ENCODE measurements at regions not wholly inside any gene's neighbourhood (a gene's known extent, or its start where the extent isn't known, plus 50 kb on each side); places are given as distances from the start of the nearest gene placed in this dataset.
A peak's percentile ranks its signal among the peaks of the same experiment; 100 is the strongest.
"Not testable (repeated sequence)": the region's sequence is repeated elsewhere in the genome, so short reads cannot be mapped to it uniquely, and the experiment has no call there.

DNA sequence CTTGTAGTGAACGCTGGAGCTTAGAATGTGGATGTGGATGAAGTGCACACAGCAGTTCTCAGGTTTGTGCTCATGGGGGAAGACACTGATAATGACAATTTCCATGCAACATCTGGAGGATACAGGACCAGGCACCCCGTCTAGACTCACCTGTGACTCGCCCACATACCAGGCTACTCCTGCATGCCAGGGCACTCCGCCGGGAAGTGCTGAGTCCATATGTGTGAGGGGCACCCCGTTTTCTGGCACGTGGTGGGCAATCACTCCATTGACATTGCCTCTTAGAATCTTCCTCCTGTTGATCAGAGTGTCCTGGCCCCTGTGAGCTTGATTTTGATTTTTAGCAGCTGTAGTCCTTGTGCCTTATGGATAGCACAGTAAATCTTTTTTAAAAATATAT lies 90.9 kb upstream of the LRPAP1 start:
- Mint-ChIP-seq H3K4me3 (no peak overlapping the region), H3K27ac (no peak overlapping the region), H3K36me3 (no peaks in the 10 kb centered on the region), H3K4me1 (no peaks in the 10 kb centered on the region), H3K27me3 (peaks cover 29 to 60% (median 54%) of the 10 kb centered on the region in 3 donors), H3K9me3 (peaks cover 0 to 13% (median 0%) of the 10 kb centered on the region in 7 donors)
- DNase-seq (no peak), ATAC-seq (ENCODE audit: low read depth in 2 of 2) (no peak)

DNA sequence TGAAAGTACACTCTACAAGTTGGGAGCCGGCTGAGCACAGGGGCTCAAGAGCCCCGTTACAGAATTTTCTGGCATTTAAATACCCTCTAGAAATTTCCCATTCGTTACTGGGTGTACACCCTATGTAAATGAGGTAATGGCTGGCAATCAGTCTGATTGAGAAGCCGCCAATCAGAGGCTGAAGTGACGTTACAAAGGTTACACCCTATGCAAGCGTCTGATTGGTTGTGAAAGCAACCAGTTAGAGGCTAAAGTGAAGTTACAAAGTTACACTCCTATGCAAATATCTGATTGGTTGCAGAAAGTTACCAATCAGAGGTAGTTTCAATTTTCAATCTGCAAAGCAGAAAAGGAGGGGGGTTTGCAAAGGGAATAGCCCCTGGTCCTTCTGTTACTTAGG lies 88.1 kb upstream of the LRPAP1 start:
- DNase-seq; H3K36me3 Mint-ChIP-seq; H3K4me1 Mint-ChIP-seq; ATAC-seq (ENCODE audit: low read depth in 2 of 2); H3K27ac Mint-ChIP-seq; H3K4me3 Mint-ChIP-seq: not testable (repeated sequence)
- peaks cover 27 to 68% (median 63%) of the 10 kb centered on the region in 3 donors for H3K27me3 Mint-ChIP-seq
- peaks cover 0 to 13% (median 0%) of the 10 kb centered on the region in 7 donors for H3K9me3 Mint-ChIP-seq

DNA sequence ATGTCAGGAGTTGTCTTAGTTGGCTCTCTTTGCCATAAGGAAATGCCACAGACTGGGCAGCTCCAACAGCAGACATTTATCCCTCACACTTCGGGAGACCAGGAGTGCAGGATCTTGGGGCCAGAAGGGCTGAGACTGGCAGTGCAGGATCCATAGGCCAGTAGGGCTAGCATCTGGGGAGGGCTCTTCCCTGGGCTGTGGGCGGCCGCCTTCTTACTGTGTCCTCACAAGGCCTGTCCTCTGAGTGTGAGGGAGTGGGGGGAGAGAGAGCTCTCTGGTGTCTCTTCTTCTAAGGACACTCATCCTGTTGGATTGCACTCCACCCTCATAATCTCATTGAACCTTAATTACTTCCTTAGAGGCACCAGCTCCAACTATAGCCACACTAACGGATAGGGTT lies 87.5 kb upstream of the LRPAP1 start:
- not testable (repeated sequence) for ATAC-seq (ENCODE audit: low read depth in 2 of 2); H3K36me3 Mint-ChIP-seq; H3K4me1 Mint-ChIP-seq; H3K27ac Mint-ChIP-seq; DNase-seq
- Mint-ChIP-seq H3K27me3 (peaks cover 20 to 62% (median 57%) of the 10 kb centered on the region in 3 donors), H3K4me3 (peak overlapping the region in 1 of 8 donors; percentile 5), H3K9me3 (peaks cover 0 to 13% (median 0%) of the 10 kb centered on the region in 7 donors)

DNA sequence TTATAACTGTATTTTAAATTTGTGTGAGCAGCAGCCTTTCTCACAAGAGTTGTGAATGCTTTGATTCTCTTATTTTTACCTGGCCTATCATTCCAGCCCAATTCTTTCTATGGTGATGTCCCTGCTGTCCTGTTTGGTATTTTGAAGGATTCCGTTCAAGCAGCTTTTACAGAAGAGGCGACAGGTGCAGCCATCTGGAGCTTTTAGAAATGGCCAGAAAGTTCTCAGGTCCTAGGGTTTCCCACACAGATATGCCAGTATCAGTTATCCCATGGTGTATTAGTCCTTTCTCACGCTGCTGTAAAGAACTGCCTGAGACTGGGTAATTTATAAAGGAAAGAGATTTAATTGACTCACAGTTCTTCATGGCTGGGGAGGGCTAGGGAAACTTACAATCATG lies 86.1 kb upstream of the LRPAP1 start:
- H3K36me3 Mint-ChIP-seq; H3K27ac Mint-ChIP-seq; H3K4me3 Mint-ChIP-seq; DNase-seq; H3K4me1 Mint-ChIP-seq; ATAC-seq (ENCODE audit: low read depth in 2 of 2): not testable (repeated sequence)
- H3K27me3 Mint-ChIP-seq, result peaks cover 20 to 48% (median 43%) of the 10 kb centered on the region in 3 donors
- peaks cover 0 to 13% (median 5%) of the 10 kb centered on the region in 7 donors for H3K9me3 Mint-ChIP-seq

DNA sequence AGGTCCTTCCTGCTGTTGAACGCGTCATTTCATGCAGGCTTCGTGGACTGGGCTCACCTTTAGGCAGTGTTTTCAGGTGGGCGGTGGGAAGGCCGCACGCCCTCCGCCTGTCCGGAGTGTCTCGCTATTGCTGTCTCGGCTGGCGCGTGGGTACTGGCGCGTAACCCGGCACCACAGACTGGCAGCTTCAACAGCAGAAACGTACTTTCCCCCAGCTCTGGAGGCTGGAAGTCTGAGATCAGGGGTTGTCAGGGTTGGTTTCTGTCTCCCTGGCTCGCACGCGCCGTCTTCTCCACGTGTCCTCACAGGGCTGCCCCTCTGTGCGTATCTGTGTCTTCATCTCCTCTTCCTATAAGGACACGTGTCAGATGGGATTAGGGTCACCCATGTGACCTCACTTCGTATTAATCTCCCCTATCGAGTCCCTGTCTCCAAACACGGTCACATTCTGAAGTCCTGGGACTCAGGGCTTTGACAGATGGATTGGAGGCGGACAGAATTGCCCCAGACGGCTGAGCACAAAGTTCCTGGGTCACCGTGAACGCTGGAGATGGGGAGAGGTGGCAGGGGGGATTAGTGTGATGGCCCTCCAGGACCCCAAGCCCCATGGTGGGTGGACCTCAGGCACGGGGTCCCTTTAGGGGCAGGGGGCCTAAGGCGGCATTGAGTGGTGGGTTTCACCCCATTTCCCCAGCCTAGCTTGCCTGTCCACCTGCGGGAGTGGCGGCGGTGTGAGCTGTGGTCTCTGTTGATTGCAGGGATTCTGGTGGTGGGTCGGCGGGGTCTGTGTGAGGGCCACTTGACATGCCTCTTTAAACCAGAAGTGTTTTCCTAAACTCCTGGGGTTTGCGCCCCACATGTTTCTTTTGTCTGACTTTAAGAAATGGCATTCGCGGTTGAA lies 83.4 kb upstream of the LRPAP1 start:
- Mint-ChIP-seq H3K4me1 (peaks cover 0 to 8% (median 0%) of the 10 kb centered on the region in 3 donors), H3K4me3 (no peak overlapping the region), H3K27ac (no peak overlapping the region), H3K9me3 (peaks cover 0 to 15% (median 3%) of the 10 kb centered on the region in 7 donors), H3K36me3 (no peaks in the 10 kb centered on the region), H3K27me3 (peaks cover 9 to 35% (median 32%) of the 10 kb centered on the region in 3 donors)
- DNase-seq, result no peak
- ATAC-seq (ENCODE audit: low read depth in 2 of 2), result no peak

DNA sequence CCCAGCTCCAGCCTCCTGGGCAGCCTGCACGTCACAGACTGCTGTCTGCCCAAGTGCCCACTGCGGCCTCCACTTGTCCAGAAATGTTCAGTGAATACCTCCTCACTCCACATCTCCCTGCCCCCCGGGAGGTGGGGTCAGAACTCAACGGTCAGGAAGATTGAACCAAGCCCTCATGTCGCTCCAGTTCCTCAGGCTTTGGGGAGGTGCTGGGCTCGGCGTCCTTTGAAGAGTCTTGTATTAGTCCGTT lies 82.4 kb upstream of the LRPAP1 start:
- Mint-ChIP-seq H3K4me3 (peak overlapping the region in 1 of 8 donors; percentile 56), H3K27ac (no peak overlapping the region), H3K36me3 (no peaks in the 10 kb centered on the region), H3K4me1 (peaks cover 0 to 12% (median 0%) of the 10 kb centered on the region in 3 donors), H3K9me3 (peaks cover 0 to 21% (median 3%) of the 10 kb centered on the region in 7 donors), H3K27me3 (peaks cover 9 to 30% (median 29%) of the 10 kb centered on the region in 3 donors)
- ATAC-seq (ENCODE audit: low read depth in 2 of 2), result no peak
- DNase-seq, result no peak

DNA sequence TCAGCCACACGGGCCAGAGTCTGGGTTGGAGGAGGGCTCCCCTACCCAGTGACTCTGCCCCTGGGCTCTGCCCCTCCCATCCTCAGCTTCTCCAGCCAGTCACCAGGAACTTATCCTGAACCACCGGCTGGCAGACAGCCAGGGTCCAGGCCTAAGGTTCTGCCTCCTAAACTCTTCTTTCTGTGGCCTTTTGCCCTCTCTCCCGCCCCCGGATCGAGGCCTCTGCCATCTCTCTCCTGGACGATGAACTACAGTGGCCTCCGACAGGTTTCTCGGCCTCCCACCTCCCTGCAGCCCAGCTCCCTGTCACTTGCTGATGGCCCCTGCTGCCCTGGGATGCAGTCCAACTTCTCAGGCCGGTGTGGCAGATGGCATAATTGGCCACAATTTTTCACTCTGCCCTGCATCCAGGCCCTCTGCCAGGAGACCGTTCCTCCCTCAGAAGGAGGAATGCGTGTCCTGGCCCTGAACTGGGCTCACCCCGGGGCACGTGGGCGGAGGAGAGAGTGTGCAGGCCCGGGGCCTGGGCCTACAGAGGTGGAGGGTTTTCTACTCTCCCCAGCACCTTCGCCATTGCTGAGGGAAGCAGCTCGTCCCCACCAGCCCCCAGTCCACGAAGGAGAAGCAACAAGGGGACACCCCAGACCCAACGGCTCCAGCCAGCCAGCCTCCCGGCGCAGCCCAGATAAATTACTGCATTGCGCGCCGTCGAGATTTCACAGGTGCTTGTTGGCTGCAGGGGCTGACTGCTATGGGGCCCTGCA lies 81.9 kb upstream of the LRPAP1 start:
- Mint-ChIP-seq H3K27me3 (peaks cover 9 to 34% (median 26%) of the 10 kb centered on the region in 3 donors), H3K36me3 (no peaks in the 10 kb centered on the region), H3K27ac (peak overlapping the region in 3 of 6 donors; percentile 47 to 78 (median 63)), H3K4me3 (no peak overlapping the region), H3K9me3 (peaks cover 0 to 24% (median 2%) of the 10 kb centered on the region in 7 donors), H3K4me1 (peaks cover 0 to 15% (median 0%) of the 10 kb centered on the region in 3 donors)
- ATAC-seq (ENCODE audit: low read depth in 2 of 2) (no peak), DNase-seq (no peak)

DNA sequence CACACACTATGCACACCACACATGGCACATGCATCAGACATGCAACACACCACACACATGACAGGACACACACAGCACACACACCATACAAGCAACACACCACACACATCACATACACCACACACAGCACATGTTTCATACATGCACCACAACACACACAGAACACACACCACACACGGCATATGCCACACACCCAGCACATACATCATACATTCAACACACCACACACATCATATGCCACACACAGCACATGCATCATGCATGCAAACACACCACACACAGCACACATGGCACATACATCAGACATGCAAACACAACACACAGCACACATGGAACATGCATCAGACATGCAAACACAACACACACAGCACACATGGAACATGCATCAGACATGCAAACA lies 80.7 kb upstream of the LRPAP1 start:
- peak overlapping the region in 1 of 6 donors; percentile 45 for H3K27ac Mint-ChIP-seq
- peaks cover 5 to 23% (median 19%) of the 10 kb centered on the region in 3 donors for H3K27me3 Mint-ChIP-seq

DNA sequence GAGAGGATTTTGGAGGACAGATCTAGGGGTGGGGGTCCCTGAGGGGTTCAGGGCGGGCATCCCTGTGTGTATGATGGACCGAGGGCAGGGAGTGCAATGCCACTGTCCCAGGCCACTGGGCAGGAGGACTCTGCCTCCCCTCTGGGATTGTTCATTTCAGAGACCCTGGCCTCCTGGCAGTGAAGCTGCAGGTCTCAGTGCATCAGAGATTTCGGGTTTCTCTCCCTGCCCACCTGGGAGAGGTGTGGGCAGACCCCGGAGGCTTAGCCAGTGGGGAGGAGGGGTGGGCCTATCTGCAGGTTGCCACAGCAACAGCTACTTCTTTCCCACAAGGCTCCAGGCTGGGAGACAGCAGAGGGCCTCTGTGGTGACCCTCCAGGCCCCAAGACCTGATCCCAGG lies 80.1 kb upstream of the LRPAP1 start:
- ATAC-seq (ENCODE audit: low read depth in 2 of 2), result no peak
- peaks cover 0 to 15% (median 0%) of the 10 kb centered on the region in 3 donors for H3K4me1 Mint-ChIP-seq
- no peak for DNase-seq
- H3K27ac Mint-ChIP-seq, result no peak overlapping the region
- peaks cover 5 to 20% (median 16%) of the 10 kb centered on the region in 3 donors for H3K27me3 Mint-ChIP-seq
- H3K9me3 Mint-ChIP-seq, result peaks cover 0 to 24% (median 2%) of the 10 kb centered on the region in 7 donors
- no peaks in the 10 kb centered on the region for H3K36me3 Mint-ChIP-seq
- no peak overlapping the region for H3K4me3 Mint-ChIP-seq

More for the DNA sequence above, 80.7 kb upstream of the LRPAP1 start:
- H3K4me1 Mint-ChIP-seq, result peaks cover 0 to 15% (median 0%) of the 10 kb centered on the region in 3 donors
- no peak overlapping the region for H3K4me3 Mint-ChIP-seq
- H3K9me3 Mint-ChIP-seq, result peaks cover 0 to 24% (median 2%) of the 10 kb centered on the region in 7 donors
- DNase-seq (no peak), ATAC-seq (ENCODE audit: low read depth in 2 of 2) (no peak)
- no peaks in the 10 kb centered on the region for H3K36me3 Mint-ChIP-seq

DNA sequence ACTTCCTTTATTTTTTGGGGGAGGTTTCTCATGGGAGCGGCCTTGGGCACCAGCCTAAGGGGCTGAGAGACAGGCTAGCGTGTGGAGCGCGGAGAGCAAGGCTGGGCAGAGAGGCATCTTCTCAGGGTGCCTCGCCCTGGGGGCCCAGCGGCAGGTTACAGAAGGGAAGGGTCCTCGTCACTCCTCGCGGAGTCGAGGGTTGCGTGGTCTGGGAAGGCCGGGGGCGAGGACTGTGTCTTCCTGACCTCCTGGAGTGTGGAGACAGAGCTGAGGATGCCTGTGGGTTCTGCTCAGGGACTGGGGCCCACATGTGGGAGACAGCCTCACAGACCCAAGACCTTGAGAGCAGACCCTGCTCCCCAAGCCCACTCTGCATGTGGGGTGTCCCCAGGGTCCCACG lies 79.6 kb upstream of the LRPAP1 start:
- H3K9me3 Mint-ChIP-seq, result peaks cover 0 to 24% (median 2%) of the 10 kb centered on the region in 7 donors
- peaks cover 0 to 15% (median 0%) of the 10 kb centered on the region in 3 donors for H3K4me1 Mint-ChIP-seq
- H3K36me3 Mint-ChIP-seq, result no peaks in the 10 kb centered on the region
- no peak overlapping the region for H3K27ac Mint-ChIP-seq
- no peak for ATAC-seq (ENCODE audit: low read depth in 2 of 2)
- no peak for DNase-seq
- no peak overlapping the region for H3K4me3 Mint-ChIP-seq
- H3K27me3 Mint-ChIP-seq, result peaks cover 5 to 20% (median 16%) of the 10 kb centered on the region in 3 donors

DNA sequence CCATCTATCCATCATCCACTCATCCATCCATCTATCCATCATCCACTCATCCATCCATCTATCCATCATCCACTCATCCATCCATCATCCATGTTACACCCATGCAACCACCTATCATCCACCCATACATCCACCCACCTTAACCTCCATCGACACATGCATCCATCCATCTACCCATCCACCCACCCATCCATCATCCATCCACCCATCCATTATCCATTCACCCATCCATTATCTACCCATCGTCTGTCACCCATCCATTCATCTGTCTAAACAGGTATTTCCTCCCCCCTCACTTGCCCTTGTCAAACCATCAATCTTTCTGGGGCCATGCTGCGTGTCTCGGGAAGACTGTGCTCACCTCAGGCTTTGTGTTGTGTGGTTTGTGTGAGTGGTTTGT lies 78.6 kb upstream of the LRPAP1 start:
- not testable (repeated sequence) for H3K27ac Mint-ChIP-seq; ATAC-seq (ENCODE audit: low read depth in 2 of 2); H3K36me3 Mint-ChIP-seq; H3K4me3 Mint-ChIP-seq; DNase-seq
- Mint-ChIP-seq H3K4me1 (peaks cover 0 to 15% (median 0%) of the 10 kb centered on the region in 3 donors), H3K9me3 (peaks cover 0 to 24% (median 2%) of the 10 kb centered on the region in 7 donors), H3K27me3 (peaks cover 5 to 16% (median 15%) of the 10 kb centered on the region in 3 donors)

DNA sequence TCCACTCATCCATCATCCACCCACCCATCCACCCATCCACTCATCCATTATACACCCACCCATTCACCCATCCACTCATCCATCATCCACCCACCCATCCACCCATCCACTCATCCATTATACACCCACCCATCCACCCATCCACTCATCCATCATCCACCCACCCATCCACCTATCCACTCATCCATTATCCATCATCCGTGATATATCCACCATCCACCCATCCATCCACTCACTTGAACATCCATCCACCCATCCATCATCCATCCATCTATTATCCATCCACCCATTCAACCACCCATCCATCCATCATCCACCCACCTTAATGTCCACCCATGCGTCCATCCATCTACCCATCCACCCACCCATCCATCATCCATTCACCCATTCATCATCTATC lies 77.7 kb upstream of the LRPAP1 start:
- DNase-seq; H3K4me3 Mint-ChIP-seq; ATAC-seq (ENCODE audit: low read depth in 2 of 2); H3K36me3 Mint-ChIP-seq; H3K27ac Mint-ChIP-seq: not testable (repeated sequence)
- Mint-ChIP-seq H3K4me1 (peaks cover 0 to 15% (median 0%) of the 10 kb centered on the region in 3 donors), H3K27me3 (peaks cover 5 to 16% (median 10%) of the 10 kb centered on the region in 3 donors), H3K9me3 (peaks cover 0 to 24% (median 2%) of the 10 kb centered on the region in 7 donors)

DNA sequence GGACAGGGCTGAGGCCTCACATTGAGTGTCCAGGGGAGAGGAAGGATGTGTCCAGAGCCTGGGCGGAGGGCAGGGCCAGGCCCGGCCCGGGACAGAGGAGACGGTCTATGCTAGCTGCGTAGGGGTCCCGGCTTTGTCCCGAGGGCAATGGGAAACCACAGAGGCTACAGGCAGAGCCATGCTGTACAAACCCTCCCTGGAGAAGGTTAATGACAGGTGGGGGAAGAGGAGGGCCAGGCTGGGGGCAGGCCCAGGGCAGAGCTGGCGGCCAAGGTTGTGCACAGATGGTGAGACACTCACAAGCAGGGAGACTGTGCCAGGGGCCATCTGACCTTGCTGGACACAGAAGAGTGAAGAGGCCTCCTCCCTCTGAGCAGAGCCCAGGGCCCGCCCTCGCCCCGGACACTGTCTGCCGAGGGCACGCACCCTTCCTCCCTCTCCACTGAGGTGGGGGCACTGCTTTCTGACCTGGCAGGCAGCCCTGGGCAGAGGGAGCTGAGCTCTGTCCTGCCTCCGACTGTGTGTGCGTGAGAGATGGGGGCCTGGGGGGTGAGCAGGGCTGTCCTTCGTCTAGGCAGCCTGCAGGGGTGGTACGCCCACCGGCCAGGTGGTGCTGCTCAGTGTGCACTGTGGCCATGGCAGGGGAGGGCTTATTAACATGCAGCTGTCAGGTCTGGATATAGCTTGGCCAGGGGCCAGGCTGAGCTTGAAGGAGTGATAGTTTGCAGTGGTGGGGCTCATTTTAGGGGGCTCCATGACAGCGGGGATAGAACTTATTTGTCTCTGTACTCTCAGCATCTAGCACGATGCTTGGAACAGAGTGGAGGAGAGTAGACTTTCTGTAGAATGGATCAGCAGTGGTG lies 75.7 kb upstream of the LRPAP1 start:
- peaks cover 0 to 16% (median 0%) of the 10 kb centered on the region in 7 donors for H3K9me3 Mint-ChIP-seq
- H3K27ac Mint-ChIP-seq, result no peak overlapping the region
- no peak overlapping the region for H3K4me3 Mint-ChIP-seq
- ATAC-seq (ENCODE audit: low read depth in 2 of 2), result no peak
- H3K36me3 Mint-ChIP-seq, result no peaks in the 10 kb centered on the region
- H3K4me1 Mint-ChIP-seq, result peaks cover 0 to 13% (median 0%) of the 10 kb centered on the region in 3 donors
- no peak for DNase-seq
- H3K27me3 Mint-ChIP-seq, result peaks cover 3 to 16% (median 10%) of the 10 kb centered on the region in 3 donors
